ENCODE measurements at regions not wholly inside any gene's neighbourhood (a gene's known extent, or its start where the extent isn't known, plus 50 kb on each side); places are given as distances from the start of the nearest gene placed in this dataset.
"Not testable (repeated sequence)": the region's sequence is repeated elsewhere in the genome, so short reads cannot be mapped to it uniquely, and the experiment has no call there.

DNA sequence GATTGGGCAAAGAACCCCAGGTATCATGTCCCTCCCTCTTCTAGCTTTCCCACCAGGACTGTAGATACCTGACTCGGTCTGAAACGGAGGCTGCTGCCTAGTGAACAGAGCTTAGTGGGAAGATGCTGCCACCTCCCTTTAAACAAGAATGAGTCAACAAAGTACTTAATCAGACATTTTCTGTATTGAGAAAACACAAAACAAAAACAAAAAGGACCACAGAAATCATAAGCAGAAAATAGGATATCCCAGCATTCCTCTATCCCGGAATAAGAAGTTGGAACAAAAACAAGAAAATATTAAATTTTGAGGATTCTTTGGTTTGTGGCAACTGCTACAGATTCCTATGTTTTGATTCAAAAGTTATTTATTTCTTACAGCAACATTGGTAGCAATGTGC, 51.7 kb upstream of the COL8A1 start:
- DNase-seq = no peak

DNA sequence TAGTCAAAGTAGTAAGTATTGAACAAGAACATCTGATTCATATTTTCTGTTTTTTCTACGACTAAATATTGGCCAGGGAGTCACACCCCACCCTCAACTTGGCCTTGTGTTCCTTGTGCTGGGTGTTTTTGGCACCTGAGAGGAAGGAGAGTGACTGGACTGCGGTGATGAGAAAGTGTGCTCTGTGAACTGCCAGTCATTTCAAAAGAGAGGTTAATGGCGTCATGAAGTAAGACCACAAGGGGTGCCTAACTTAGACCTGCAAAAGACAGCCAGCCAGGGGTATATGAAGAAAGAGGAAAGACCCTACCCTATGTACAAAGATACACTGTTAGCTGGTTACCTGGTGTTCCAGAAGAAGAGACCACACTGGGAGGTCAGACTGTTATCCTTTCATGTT, 58.4 kb upstream of the COL8A1 start:
- no peak for DNase-seq

DNA sequence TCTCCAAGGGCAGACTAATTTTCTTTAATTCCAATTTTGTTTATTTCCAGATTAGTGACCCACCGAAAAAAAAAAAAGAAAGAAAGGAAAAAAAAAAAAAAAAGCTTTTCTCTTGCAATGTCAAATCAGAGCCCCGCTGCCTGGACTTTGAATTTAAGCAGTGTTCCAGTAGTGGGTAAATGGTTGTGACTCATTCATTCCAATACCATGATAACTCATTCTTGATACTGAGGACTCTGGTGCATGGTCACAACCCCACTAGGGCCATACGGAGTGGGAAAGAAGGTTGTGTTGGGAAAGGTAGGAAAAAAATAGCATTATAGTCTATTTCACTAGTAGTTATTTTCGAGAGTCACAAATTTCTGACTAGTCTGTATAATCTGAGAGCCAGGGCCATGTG, 59.1 kb upstream of the COL8A1 start:
- DNase-seq = no peak

DNA sequence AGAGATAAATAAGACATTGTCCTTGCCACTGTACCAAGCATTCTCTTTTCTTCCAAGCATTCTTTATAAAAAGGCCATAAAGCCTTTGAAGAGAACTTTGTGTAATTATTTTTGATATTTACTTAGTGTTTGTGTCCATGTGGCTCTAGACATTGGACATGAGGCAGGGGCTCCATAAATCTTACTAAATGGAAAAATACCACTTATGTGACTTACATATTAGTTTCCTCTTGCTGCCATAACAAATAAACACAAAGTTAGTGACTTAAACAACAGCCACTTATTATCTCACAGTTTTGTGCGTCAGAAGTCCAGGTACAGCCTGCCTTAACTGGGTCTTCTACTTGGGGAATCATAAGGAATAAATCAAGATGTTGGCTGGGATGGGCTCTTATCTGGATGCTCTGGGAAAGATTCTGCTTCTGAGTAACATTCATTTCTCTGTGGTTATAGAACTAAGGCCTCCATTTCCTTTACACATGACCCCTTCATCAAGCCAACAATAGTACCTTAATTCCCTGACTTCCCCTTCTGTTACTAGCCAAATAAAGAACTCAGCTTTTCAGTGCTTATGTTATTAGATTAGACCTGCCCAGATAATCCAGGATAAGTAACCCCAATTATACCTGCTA, 59.9 kb upstream of the COL8A1 start:
- no peak for DNase-seq

DNA sequence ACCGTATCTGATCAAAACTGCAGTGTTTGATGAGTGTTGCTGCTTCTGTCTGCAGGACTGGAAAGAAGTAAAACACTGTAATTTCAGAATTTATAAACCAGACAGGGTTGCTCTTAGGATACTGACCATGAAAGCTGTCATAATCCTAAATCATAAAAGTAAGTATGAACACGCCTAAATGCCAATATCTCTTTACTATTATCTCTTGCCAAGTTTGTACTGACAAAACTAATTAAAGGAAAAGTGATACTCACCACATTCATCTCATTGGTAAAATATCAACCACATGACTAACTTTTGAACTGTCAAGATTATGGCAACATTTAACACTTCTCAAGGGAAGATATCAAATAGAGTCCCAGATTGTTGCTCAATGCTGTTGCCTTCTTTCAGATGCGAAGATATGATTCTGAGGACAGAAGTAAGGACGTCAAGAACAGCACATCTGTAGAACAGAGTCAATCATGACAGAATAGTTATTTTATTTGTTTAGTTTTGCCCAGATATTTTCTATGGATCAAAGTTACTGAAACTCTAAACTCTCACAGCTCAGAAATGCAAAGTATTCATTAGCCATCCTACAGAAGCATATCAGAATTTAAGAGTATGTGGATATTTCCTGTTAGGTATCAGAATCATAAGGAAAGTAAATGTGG, 61.4 kb upstream of the COL8A1 start:
- DNase-seq = no peak

DNA sequence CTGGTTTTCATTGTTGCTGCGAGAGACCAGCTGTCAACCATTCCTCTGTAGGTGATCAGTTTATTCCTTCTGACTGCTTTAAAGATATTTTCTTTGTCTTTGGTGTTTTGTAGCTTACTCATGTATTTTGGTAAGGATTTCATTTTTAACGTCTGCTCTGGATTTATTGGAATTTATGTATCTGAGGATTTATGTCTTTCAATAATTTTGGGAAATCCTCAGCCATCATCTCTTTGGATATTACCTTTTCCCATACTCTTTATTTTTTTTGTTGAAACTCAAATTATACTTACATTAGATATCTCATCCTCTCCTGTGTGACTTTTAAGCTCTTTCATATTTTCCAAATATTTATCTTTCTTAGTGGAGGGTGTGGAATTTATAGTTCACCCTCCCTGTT, 62.7 kb upstream of the COL8A1 start:
- DNase-seq = no peak

DNA sequence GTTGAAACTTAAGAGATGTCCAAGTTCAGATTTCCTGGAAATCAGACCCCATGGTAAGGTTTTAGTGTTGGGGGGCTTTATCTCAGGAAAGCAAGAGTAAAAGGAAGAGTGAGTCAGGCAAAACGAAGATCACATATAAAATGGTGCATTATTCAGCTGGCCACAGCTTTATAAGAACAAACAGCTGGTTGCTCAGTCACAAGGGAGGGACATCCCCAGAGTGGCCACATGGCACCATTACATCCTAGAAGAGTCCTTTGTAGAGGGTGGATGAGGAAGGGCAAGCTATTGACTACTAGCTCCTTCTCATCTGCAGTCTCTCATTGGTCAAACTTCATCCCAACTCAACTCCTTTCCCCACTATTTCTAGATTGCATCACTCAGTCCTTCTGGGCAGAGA, 68.3 kb upstream of the COL8A1 start:
- no peak for DNase-seq

DNA sequence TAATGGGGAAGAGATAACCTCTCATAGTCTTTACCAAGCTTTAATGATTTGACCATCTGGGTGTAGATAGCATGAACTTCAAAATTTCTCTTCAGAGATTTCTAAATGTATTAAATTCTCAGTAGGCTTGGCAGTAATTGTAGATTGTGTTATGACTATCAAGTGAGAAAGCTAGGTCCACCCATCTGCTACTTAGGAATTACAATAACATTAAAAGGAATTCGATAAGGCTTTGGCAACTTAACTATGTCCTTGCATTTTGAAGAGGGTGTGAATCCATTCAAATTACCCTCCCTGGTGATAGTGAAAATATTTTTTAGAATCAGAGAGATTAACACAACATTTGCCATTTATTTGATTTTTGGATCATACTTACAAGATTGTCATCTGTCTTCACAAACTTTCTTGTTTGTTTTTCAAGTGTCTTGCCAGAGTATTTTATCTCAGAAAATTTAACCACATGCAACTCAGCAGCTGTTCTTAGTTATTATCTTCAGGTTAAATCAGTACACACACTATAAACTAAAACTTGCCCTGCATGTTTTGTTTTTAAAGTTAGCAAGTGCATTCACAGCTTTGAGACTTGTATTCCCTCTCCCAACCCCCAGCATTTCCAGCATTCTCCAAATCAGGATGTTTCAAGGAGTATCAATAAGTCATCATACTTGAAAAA, 69.6 kb upstream of the COL8A1 start:
- DNase-seq = no peak

DNA sequence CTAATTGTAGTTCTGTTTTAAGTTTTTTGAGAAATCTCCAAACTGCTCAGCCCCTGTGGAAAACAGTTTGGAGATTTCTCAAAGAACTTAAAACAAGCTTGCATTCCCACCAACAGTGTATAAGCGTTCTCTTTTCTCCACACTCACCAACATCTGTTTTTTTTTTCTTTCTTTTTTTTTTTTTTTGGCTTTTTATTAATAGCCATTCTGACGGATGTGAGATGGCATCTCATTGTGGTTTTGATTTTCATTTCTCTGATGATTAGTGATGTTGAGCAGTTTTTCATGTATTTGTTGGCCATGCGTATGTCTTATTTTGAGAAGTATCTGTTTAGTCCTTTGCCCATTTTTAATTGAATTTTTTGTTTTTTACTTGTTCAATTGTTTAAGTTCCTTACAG, 73.1 kb upstream of the COL8A1 start:
- no peak for DNase-seq

DNA sequence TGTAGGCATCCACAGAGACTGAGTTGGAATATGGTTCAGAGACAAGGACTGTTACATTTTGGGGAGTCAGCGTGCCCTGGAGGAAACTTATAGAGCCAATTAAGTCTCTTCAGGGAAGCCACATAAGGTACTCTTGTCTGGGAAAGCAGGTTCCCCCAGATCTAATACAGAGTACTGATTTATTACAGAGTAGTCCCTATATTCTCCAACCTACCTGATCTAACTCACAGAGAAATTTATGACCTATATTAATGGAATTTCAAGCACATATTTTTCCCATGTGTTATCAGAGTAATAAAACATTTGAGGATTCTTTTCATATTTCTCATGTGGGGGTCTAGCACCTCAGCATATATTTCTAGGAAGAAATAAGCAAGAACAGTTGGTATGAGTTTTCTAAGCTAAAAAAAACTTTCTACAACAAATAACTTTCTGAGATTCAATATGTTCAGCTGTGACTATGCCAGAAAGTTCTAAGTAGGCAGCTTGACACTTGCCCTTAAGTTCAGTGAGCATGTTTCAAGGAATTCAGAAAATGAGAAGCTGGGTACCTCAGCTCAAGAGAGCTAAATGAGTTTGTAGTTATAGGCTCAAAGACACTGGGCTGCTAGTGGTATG, 75.3 kb upstream of the COL8A1 start:
- DNase-seq = no peak

DNA sequence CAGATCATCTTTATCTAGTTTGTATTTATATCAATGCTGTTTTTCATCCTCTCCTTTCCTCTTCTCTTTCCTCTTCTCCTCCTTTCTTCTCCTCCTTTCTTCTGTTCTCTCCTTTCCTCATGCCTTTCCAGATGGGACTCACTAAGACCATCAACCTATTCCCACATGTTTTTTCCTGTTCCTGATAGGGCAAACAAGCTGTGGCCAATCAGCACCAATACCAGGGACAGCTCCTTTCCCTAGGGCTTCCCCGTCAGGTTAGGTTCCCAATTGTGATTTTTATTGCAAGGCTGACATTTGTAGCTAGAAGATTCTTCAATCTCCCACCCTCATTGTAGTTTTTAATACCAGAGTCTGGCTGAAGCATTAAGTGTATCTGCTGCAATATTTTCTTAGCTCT, 76.3 kb upstream of the COL8A1 start:
- DNase-seq = no peak

DNA sequence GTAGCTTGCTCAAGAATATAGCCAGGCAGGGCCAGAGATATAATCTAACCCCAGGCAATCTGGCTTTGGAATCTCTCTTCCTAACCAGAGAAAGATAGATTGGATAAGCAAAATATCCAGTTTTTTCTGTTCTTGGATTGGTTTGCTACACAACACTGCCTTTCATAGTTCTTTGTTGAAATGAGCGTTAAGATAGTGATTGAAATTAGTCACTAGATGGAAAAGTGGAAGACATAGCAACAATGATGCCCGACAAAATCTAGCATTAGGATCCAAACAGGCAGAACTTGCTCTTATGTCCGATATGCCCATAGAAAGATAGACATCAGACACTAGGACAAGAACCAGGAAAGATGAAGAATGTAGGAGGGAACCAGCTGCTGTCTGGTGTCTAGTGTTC, 77.3 kb upstream of the COL8A1 start:
- no peak for DNase-seq

DNA sequence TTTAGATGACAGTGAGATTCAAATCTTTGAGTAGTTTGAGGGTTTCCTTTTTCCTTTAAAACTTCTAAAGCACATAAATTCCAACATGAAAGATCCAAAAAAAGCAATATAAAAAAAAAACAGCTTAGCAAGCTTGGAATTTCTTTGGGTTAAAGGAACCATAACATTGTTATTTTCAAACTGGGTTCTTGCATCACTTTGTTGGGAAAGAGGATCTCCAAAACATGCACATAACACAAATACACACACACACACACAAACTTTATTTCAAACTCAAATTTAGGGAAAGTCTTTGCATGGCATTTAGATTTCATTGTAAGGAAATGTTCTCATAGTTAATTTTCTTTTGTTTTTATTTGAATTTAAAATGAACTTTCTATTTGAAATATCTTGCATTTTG, 79.2 kb upstream of the COL8A1 start:
- DNase-seq = no peak

DNA sequence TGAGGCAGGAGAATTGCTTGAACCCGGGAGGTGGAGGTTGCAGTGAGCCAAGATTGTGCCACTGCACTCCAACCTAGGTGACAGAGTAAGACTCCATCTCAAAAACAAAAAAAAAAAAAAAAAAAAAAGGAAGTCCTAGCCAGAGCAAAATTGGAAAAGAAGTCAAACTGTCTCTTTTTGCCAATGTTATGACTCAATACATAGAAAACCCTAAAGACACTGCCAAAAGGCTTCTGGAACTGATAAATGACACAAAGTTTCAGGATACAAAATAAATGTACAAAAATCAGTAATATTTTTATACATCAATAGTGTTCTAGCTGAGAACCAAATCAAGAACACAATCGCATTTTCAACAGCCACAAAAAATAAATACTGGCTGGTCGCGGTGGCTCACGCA, 82.5 kb upstream of the COL8A1 start:
- DNase-seq = not testable (repeated sequence)

DNA sequence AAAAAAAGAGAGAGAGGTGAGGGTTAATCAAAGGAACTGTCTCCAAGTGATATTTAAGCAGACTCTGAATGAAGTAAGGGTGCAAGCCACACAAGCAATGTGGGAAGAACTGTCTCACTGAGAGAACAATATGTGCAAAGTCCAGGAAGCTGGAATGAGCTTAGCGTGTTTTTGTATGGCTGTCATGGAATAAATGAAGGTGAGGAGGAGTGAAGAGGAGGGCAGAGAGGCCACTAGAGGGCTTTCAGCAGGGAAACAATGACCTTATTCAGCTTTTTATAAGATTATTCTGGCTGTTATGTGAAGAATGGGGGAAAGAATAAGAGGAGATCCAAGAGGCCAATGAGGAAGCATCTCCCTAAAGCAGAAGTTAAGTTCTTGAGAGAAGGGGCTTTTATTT, 86.9 kb upstream of the COL8A1 start:
- no peak for DNase-seq

DNA sequence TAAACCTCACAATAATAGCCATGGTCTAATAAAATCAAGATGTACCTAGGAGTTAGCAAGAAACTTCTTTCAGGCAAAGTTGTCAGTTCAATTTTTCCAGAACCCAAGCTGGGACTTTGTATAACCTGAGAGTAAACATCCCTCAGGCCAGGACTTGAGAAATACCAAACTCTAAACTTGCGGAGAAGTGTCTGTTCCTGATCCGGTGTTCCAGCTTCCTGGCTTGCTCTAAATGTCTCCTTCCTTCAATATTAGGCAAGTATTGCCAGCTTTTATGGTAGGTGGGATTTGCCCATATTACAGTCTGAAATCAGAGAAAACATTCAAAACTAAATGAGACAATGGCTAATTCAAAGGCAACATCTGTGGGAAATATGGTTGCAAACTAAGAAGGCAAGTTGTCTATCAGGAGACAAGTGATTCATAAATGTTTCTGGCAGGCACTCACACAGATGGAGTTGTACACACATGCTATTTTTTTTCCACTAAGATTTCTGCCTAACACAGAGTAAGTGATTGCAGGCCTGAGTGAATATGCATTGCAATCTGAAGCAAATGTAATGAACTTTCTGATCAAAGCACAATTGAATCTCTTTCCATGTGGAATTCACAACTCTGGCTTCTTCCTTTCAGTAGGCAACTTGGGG, 88.3 kb upstream of the COL8A1 start:
- DNase-seq = no peak

DNA sequence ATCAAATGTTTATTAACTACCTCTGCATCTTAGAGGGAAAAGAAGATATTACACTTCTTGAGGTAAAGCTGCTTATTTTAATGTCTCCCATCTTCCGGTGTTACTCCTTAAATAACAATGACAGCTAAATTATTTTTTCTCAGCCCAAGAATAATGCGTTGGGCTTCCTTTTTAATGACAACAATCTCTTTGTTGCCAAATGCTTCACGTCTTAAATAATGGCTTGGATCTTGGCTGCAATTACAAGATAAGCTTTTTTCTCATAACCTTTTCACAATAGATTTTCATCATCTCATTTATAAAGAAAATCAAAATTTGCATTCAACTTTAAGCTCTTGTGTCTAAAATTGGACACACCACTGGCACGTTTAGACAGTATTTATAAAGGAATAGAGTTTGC, 89.2 kb upstream of the COL8A1 start:
- DNase-seq = no peak

DNA sequence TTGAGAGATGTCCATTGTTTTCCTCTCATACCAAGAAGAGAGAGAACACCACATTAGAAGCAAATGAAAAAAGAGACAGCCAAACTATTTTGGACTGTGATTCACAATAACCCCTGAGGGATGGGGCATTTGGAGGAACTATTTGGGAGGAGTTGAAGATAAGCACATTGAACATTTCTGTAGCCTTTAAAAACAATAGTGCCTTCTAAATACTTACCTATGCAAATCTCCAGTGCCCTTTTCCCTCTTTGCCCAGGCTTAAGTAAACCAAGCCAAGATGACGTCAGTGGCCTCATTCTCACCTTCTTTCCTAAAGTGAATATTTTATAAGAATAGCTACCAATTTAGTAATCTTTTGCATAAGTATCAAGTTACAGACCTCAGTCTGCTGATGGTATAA, 89.7 kb upstream of the COL8A1 start:
- DNase-seq = no peak

DNA sequence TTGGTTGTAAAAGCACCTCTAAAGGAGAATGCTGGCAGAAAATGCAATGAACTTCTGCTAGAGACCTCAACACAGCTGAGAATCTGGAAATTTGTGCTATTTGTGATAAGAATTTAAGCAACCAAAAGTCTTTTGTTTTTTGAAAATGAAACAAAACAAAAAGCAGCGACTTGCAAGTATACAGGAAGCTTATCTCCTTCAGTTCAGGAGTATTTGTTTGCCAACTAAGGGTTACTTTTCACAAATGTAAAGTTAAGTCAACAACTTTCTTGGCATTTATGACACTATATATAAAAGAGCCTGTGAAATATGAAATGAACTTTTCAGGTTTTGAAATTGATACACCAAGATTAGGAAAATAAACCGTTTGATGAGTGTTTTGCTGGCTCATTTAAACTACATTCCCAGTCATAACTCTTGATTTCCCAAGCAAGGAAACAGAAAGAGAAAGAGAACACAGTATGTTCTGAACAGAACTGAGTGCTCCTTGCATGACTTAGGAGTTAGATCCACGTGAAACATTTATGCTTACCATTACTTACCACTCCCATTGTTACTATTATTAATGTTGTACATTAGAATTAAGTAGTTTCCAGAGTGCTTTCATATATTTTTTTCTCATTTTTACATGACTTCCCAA, 92.3 kb upstream of the COL8A1 start:
- no peak for DNase-seq

DNA sequence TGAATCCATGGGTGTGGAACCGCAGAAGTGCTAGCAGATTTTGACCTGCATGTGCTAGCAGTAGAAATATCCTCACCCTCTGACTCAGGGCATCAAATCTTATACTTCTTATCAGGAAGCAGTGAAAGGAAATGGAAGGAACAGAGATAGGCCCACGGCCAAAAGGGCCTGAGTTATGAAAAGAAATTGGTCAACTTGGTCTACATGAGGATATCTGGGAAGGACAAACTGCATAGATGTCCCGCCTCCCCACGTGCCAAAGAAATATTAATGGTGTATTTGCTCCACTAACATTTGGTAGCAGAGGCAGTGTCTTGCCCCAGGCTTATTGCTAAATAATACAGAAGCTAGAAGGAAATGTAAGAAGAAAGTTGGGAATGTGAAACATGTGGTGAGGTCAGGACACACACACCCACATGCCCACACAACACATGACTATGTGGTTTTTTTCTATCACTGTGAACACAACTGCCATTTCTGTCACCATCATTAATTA, 93.6 kb upstream of the COL8A1 start:
- no peak for DNase-seq

DNA sequence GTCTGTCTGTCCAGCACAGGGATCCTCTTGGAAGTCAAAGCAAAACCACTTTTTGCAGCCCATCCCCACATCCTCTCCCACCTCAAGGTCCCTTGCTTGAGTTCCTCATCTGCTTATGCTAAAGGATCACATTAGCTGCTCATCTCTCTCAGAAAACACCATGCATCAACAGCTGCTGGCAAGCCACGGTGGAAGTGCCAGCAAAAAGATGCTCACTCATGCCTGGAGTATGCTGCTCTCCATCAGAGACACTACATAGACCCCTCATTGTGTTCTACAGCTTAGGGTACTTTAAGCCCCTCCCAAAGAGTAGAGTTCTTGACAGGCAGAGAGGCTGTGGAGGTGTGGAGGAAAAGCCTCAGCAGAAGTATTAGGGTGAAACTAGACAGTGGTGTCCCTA, 94.6 kb upstream of the COL8A1 start:
- DNase-seq = no peak

DNA sequence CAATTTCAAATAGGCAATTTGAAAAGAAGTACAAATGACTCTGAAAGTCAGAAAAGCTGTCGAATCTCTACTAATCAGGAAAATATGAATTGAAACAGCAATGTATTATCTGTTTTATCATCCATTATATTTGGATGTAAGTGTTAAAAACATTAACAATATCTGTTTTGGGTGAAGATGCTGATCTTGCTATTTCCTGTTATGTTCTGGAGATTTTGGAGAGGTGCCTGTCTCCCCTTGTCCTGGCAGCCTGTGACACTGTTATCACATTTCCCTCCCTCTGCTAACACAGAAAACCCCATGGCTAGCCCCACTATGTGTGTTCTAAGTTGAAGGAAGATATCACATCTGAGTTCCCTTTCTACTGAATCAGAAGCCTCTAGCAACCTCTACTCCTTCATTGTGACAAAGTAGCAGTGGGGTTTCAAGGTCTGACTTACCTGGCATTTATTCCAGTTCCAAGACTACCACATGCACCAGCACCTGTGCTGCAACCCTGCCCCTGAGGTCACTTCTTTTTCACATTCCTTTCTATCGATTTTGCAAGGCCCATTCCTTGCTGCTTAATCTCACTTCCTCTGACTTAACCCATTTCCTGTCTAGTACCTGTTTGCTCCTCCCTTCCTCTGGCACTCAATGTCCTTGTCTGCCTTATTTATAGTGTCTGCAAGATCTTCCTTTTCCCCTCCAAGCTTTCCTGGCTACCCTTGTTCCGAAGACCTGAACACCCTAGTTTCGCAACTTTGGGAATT, 95.5 kb upstream of the COL8A1 start:
- no peak for DNase-seq

Measured in bone marrow (tissue), 2 donors.